Stomach (tissue), 8 donors: ENCODE measurements at regions not wholly inside any gene's neighbourhood (a gene's known extent, or its start where the extent isn't known, plus 50 kb on each side); places are given as distances from the start of the nearest gene placed in this dataset.
"Not testable (repeated sequence)": the region's sequence is repeated elsewhere in the genome, so short reads cannot be mapped to it uniquely, and the experiment has no call there.

ENCODE experiments used
- DNase-seq, 2 donors: peaks; one replicate each; pipeline versions ENCODE4 v3.0.0 to v3.0.0-alpha.2; 2013 to 2019
- H3K27ac ChIP-seq, 5 donors: fragments of 200-600 bp in 4 of 5; sonication (generic) in 4 of 5; one replicate each; pipeline ENCODE4 v1.5.1; 2013 to 2019; ENCODE audit warnings: mild to moderate bottlenecking in 1 of 5, moderate library complexity in 1 of 5
- H3K27me3 ChIP-seq, 3 donors: fragments of 200-600 bp; sonication (generic); one replicate each; pipeline ENCODE4 v1.5.1; 2017 to 2019; ENCODE audit warnings: mixed run types in 1 of 3
- H3K36me3 ChIP-seq, 4 donors: fragments of 200-600 bp; sonication (generic); 1 replicate in 3 of 4; 2 replicates in 1 of 4; pipeline ENCODE4 v1.5.1; 2016 to 2019
- H3K4me1 ChIP-seq, 4 donors: fragments of 200-600 bp; sonication (generic); one replicate each; pipeline ENCODE4 v1.5.1; 2016 to 2019
- H3K4me3 ChIP-seq, 4 donors: fragments of 200-600 bp; sonication (generic) in 3 of 4; one replicate each; pipeline ENCODE4 v1.5.1; 2016 to 2019; ENCODE audit warnings: mild to moderate bottlenecking in 1 of 4
- H3K9me3 ChIP-seq, 4 donors: fragments of 200-600 bp; sonication (generic); one replicate each; pipeline ENCODE4 v1.5.1; 2016 to 2019
- CTCF ChIP-seq, 7 experiments: fragments of 450-650 bp in 4 of 7; fragments of 200-600 bp in 3 of 7; sonication (generic) in 3 of 7; IDR thresholded peaks; one replicate each; pipeline ENCODE4 v1.5.1; 2016 to 2019; ENCODE audit warnings: antibody characterized with exemption in 7 of 7, control low read depth in 2 of 7, mild to moderate bottlenecking in 1 of 7
- EP300 ChIP-seq: sonication (generic); formaldehyde crosslinking; IDR thresholded peaks from one replicate; pipeline ENCODE4 v1.6.1; 2017; ENCODE audit warnings: antibody characterized with exemption
- POLR2A ChIP-seq, 4 donors: fragments of 450-650 bp; IDR thresholded peaks; one replicate each; pipeline ENCODE4 v1.6.1; 2016; ENCODE audit warnings: antibody characterized with exemption in 4 of 4, control low read depth in 2 of 4, mild to moderate bottlenecking in 1 of 4, moderate library complexity in 1 of 4
- POLR2AphosphoS5 ChIP-seq, 3 donors: sonication (generic); formaldehyde crosslinking; IDR thresholded peaks; one replicate each; pipeline ENCODE4 v1.6.1; 2016; ENCODE audit warnings: antibody characterized with exemption in 3 of 3
- WGBS, 5 donors: extraction: QIAGEN DNeasy Blood & Tissue Kit in 3 of 5; methylation state at CpG; one replicate each; pipeline versions ENCODE4 v1.1.5 to v1.1.7; 2013 to 2018; 5-methylcytosine and 5-hydroxymethylcytosine counted together
- intact Hi-C: fragments of 100-400 bp; cut with DNase I; formaldehyde crosslinking; loops from one replicate; pipeline ENCODE4 v1.15.1; 2023; ENCODE audit warnings: low total_unique reads
- small RNA-seq, 4 donors: library from RNA; depleted of rRNA; stranded (forward); fragments of <200 nt; gene quantifications; one replicate each; pipeline ENCODE3, GENCODE V24; 2016
- donor health status: healthy with polysubstance abuse.
- donor health status: Bipolar disorder and iron deficiency.
- donor health status: healthy.

GRCh38 chr16:5160010-5160409 is 62.4 kb upstream of the EEF2KMT start:
- H3K4me3 ChIP-seq, H3K27me3 ChIP-seq, H3K27ac ChIP-seq, DNase-seq, H3K36me3 ChIP-seq, intact Hi-C loops, H3K4me1 ChIP-seq: not testable (repeated sequence)
- H3K9me3 ChIP-seq, result peaks cover 0 to 22% (median 16%) of the 10 kb centered on the region in 4 donors
- 61 to 77% (median 66%) methylated on average over 4 of the region's 4 CpGs for WGBS, 5 donors

GRCh38 chr16:5159537-5159936 is 61.9 kb upstream of the EEF2KMT start:
- peaks cover 0 to 22% (median 16%) of the 10 kb centered on the region in 4 donors for H3K9me3 ChIP-seq
- H3K36me3 ChIP-seq, intact Hi-C loops, H3K4me1 ChIP-seq, H3K4me3 ChIP-seq, H3K27ac ChIP-seq, H3K27me3 ChIP-seq, DNase-seq: not testable (repeated sequence)
- WGBS, 5 donors, result 36 to 54% (median 48%) methylated on average over 5 of the region's 5 CpGs

- Histone ChIP-seq H3K27me3 (no peaks in the 10 kb centered on the region), H3K4me3 (no peak overlapping the region), H3K9me3 (peaks cover 0 to 22% (median 16%) of the 10 kb centered on the region in 4 donors), H3K4me1 (no peaks in the 10 kb centered on the region), H3K36me3 (no peaks in the 10 kb centered on the region), H3K27ac (no peak overlapping the region)
- intact Hi-C loops, result no loop called here
- TF ChIP-seq POLR2AphosphoS5 (IDR thresholded peaks at IDR 0.05), result no peak
- TF ChIP-seq CTCF (IDR thresholded peaks at IDR 0.05), result no peak
- TF ChIP-seq POLR2A (IDR thresholded peaks at IDR 0.05), result no peak
- TF ChIP-seq EP300, result no peak
- DNase-seq, result no peak
- WGBS, 5 donors, result 84 to 94% (median 86%) methylated on average over 3 of the region's 3 CpGs
These were observed 60.9 kb upstream of the EEF2KMT start for GRCh38 chr16:5158494-5158893.

GRCh38 chr16:5156486-5156885 is 58.9 kb upstream of the EEF2KMT start:
- intact Hi-C loops, H3K27me3 ChIP-seq, H3K4me3 ChIP-seq, H3K4me1 ChIP-seq, DNase-seq, H3K27ac ChIP-seq, H3K36me3 ChIP-seq: not testable (repeated sequence)
- peaks cover 0 to 12% (median 4%) of the 10 kb centered on the region in 4 donors for H3K9me3 ChIP-seq
- WGBS, 5 donors, result 77 to 93% (median 83%) methylated on average over 4 of the region's 4 CpGs

GRCh38 chr16:5154006-5154405 is 56.4 kb upstream of the EEF2KMT start:
- H3K4me3 ChIP-seq, H3K9me3 ChIP-seq, H3K4me1 ChIP-seq, H3K27ac ChIP-seq, H3K36me3 ChIP-seq, DNase-seq, H3K27me3 ChIP-seq, intact Hi-C loops: not testable (repeated sequence)
- WGBS, 5 donors, result 67 to 94% (median 84%) methylated on average over 1 of the region's 1 CpG

- H3K27ac ChIP-seq, H3K4me1 ChIP-seq, H3K9me3 ChIP-seq, intact Hi-C loops, DNase-seq, H3K27me3 ChIP-seq, H3K4me3 ChIP-seq, H3K36me3 ChIP-seq: not testable (repeated sequence)
- 61 to 82% (median 73%) methylated on average over 2 of the region's 2 CpGs for whole genome bisulfite sequencing, 5 donors
These were observed 53.8 kb upstream of the EEF2KMT start for GRCh38 chr16:5151409-5151808.

Small RNA genes in the stretch of these regions (small RNA-seq; reads per million reads assigned to genes)
- gene AC007012.1, result 0 reads per million in 4 donors
- gene MIR8065, result 0 reads per million in 4 donors
- gene RNU6-328P, result 0 reads per million in 4 donors
- 0 reads per million in 4 donors for gene RNU6-457P
- 0 reads per million in 4 donors for gene RNU7-99P
- 0 reads per million in 4 donors for gene SNRPCP20
